T47D (cell line): ENCODE measurements at regions not wholly inside any gene's neighbourhood (a gene's known extent, or its start where the extent isn't known, plus 50 kb on each side); places are given as distances from the start of the nearest gene placed in this dataset.

Experiments
- DNase-seq, 2 experiments: peaks; one replicate each; pipeline versions ENCODE4 v3.0.0 to v3.0.0-alpha.2; 2011 to 2012; ENCODE audit warnings: low read depth in 1 of 2, low spot score in 1 of 2
- JUND ChIP-seq: IDR thresholded peaks from 2 replicates; pipeline ENCODE4 v1.6.1; 2012; ENCODE audit warnings: low read depth
- in situ Hi-C: cut with HindIII; loops from 2 replicates; pipeline ENCODE4 v1.10.0; 2016; ENCODE audit warnings: low sequenced_read_pairs, low pct_unique_long_range_greater_than_20kb

GRCh38 chr2:18651842-18652774, 62.7 kb upstream of the NT5C1B start:
- no peak for TF ChIP-seq JUND
- in situ Hi-C loops = no loop called here
- DNase-seq = no peak

DNA sequence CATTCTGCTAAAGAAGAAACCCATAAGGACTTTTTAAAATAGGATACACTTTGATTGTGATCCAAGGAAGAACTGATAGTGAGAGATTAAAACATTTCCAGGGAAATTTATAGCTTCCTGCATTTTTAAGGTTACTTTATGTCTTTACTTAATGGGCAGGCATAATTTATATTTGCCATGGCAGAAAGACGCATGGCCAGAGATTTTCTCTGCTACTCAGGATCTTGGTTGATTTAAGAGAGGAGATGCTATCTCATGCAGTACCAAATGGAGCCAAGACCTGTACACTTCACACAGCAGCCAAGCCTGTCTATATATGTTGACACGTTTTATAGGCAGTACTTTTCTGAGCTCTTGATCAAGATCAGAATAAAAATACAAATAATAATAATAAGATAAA, 60.9 kb upstream of the NT5C1B start:
- TF ChIP-seq JUND = no peak
- in situ Hi-C loops = no loop called here
- peak; percentile 2 for DNase-seq

DNA sequence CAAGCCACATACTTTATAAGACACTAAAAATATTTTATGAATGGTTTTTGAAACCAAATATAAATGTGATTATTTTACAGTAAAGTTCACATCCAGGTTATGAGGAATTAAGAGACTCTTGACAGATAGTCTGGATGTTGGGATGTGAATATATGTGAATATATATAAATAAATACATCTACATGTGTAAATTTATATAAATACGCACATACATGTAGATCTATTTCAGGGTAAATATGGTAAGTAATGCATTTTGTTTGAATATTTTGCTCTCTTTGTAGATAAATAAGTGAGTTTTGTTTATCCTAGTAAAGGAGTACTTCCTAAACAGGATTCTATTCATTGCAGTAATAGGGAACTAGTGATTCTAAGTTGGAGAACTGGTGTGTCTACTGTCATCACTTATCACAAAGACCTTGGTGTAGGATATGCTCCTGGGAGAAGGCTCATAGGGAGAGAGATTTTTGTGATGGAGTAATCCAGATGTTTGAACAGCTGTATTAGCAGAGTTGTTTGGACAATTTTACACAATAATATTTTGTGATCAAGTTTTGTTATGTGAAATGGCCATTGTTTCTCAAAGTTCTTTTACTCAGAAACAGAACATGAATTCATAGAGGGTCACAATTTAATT, 60.2 kb upstream of the NT5C1B start:
- no peak for DNase-seq
- no peak for TF ChIP-seq JUND
- in situ Hi-C loops = no loop called here

- in situ Hi-C loops = no loop called here
- no peak for TF ChIP-seq JUND
- DNase-seq = no peak
Observed at GRCh38 chr2:18648161-18648560, 58.8 kb upstream of the NT5C1B start.

- TF ChIP-seq JUND = no peak
- in situ Hi-C loops = no loop called here
- DNase-seq = no peak
Observed at GRCh38 chr2:18647731-18648130, 58.4 kb upstream of the NT5C1B start.

GRCh38 chr2:18645315-18645714, 55.9 kb upstream of the NT5C1B start:
- in situ Hi-C loops = no loop called here
- TF ChIP-seq JUND = no peak
- DNase-seq = no peak

- DNase-seq = no peak
- in situ Hi-C loops = no loop called here
- TF ChIP-seq JUND = no peak
Observed at GRCh38 chr2:18644115-18644462, 54.7 kb upstream of the NT5C1B start.

GRCh38 chr2:18643326-18644114, 54.2 kb upstream of the NT5C1B start:
- in situ Hi-C loops = no loop called here
- DNase-seq = no peak
- no peak for TF ChIP-seq JUND

GRCh38 chr2:18641823-18642222, 52.5 kb upstream of the NT5C1B start:
- no peak for TF ChIP-seq JUND
- in situ Hi-C loops = no loop called here
- DNase-seq = no peak

- TF ChIP-seq JUND = no peak
- no peak for DNase-seq
- in situ Hi-C loops = no loop called here
Observed at GRCh38 chr2:18639756-18640453, 50.5 kb upstream of the NT5C1B start.
